Stimulated activated CD4-positive, alpha-beta T cell treated with anti-CD3 and anti-CD28 coated beads, Interleukin-15, amount 100 ng/mL, for 48 hours (primary cell): ENCODE measurements at regions not wholly inside any gene's neighbourhood (a gene's known extent, or its start where the extent isn't known, plus 50 kb on each side); places are given as distances from the start of the nearest gene placed in this dataset.
"Not testable (repeated sequence)": the region's sequence is repeated elsewhere in the genome, so short reads cannot be mapped to it uniquely, and the experiment has no call there.

Experiments used
- DNase-seq, 2 donors: peaks; one replicate each; pipeline ENCODE4 v3.0.0-alpha.2; 2020; ENCODE audit warnings: low read depth in 2 of 2

- no peak for DNase-seq
Measured at GRCh38 chr6:15929685-15930084, 199.2 kb upstream of the MYLIP start.

GRCh38 chr6:15927531-15928225 lies 201.2 kb upstream of the MYLIP start:
- no peak for DNase-seq

GRCh38 chr6:15926256-15926655 lies 202.6 kb upstream of the MYLIP start:
- no peak for DNase-seq

GRCh38 chr6:15924893-15925292 lies 204.0 kb upstream of the MYLIP start:
- no peak for DNase-seq

GRCh38 chr6:15922510-15923250 lies 206.2 kb upstream of the MYLIP start:
- DNase-seq, result no peak

- no peak for DNase-seq
Measured at GRCh38 chr6:15921243-15921642, 207.6 kb upstream of the MYLIP start.

- DNase-seq, result no peak
Measured at GRCh38 chr6:15916581-15916980, 212.3 kb upstream of the MYLIP start.

- DNase-seq, result no peak
Measured at GRCh38 chr6:15915508-15916178, 213.2 kb upstream of the MYLIP start.

- DNase-seq, result no peak
Measured at GRCh38 chr6:15914553-15914952, 214.3 kb upstream of the MYLIP start.

GRCh38 chr6:15913573-15913972 lies 215.3 kb upstream of the MYLIP start:
- DNase-seq, result no peak

GRCh38 chr6:15912505-15913400 lies 216.1 kb upstream of the MYLIP start:
- no peak for DNase-seq

GRCh38 chr6:15911753-15912504 lies 217.0 kb upstream of the MYLIP start:
- DNase-seq, result peak; percentile 53

GRCh38 chr6:15909290-15910070 lies 219.4 kb upstream of the MYLIP start:
- no peak for DNase-seq

- DNase-seq, result no peak
Measured at GRCh38 chr6:15908871-15909270, 220.0 kb upstream of the MYLIP start.

- DNase-seq, result no peak
Measured at GRCh38 chr6:15907914-15908518, 220.9 kb upstream of the MYLIP start.

- not testable (repeated sequence) for DNase-seq
Measured at GRCh38 chr6:15907220-15907913, 221.5 kb upstream of the MYLIP start.

- no peak for DNase-seq
Measured at GRCh38 chr6:15906420-15907016, 222.4 kb upstream of the MYLIP start.

GRCh38 chr6:15905488-15906419 lies 223.1 kb upstream of the MYLIP start:
- DNase-seq, result no peak
